ENCODE measurements at regions not wholly inside any gene's neighbourhood (a gene's known extent, or its start where the extent isn't known, plus 50 kb on each side); places are given as distances from the start of the nearest gene placed in this dataset.

DNA sequence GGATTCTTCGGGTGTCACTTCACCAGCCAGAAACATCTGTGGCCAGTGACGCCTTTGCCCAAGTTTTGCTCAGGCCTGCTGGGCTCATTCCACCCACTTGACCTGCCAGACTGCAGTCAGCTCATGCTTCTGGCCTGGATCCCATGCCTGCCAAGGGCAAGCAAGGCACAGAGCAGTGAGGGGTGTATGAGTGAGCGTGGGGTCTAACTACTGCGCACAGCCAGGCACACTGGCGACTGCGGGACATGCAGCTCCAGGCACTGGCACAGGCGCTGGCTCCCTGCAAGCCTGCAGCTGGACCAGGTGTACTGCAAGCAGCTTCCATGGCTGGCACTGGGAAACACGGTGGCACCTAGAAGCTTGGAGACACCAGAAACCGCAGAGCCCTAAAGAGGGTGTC lies 80.1 kb downstream of the MTERF1 start (continued):
- no peak for TF ChIP-seq MAZ (IDR thresholded peaks at IDR 0.05; ENCODE audit: borderline replicate concordance, low read depth, low read length)
- TF ChIP-seq MAZ (CRISPR knock-in tag; IDR thresholded peaks at IDR 0.05; ENCODE audit: low read depth) = no peak
- TF ChIP-seq, protein P1, sequence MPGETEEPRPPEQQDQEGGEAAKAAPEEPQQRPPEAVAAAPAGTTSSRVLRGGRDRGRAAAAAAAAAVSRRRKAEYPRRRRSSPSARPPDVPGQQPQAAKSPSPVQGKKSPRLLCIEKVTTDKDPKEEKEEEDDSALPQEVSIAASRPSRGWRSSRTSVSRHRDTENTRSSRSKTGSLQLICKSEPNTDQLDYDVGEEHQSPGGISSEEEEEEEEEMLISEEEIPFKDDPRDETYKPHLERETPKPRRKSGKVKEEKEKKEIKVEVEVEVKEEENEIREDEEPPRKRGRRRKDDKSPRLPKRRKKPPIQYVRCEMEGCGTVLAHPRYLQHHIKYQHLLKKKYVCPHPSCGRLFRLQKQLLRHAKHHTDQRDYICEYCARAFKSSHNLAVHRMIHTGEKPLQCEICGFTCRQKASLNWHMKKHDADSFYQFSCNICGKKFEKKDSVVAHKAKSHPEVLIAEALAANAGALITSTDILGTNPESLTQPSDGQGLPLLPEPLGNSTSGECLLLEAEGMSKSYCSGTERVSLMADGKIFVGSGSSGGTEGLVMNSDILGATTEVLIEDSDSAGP (CRISPR knock-in tag; IDR thresholded peaks at IDR 0.05; ENCODE audit: borderline replicate concordance) = no peak
- no peak for TF ChIP-seq ZNF83 (CRISPR knock-in tag; IDR thresholded peaks at IDR 0.05; ENCODE audit: borderline replicate concordance)
- TF ChIP-seq, protein P2, sequence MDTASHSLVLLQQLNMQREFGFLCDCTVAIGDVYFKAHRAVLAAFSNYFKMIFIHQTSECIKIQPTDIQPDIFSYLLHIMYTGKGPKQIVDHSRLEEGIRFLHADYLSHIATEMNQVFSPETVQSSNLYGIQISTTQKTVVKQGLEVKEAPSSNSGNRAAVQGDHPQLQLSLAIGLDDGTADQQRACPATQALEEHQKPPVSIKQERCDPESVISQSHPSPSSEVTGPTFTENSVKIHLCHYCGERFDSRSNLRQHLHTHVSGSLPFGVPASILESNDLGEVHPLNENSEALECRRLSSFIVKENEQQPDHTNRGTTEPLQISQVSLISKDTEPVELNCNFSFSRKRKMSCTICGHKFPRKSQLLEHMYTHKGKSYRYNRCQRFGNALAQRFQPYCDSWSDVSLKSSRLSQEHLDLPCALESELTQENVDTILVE (CRISPR knock-in tag; IDR thresholded peaks at IDR 0.05) = no peak
- no peak for TF ChIP-seq HES4 (CRISPR knock-in tag; IDR thresholded peaks at IDR 0.05; ENCODE audit: borderline replicate concordance)
- TF ChIP-seq, protein P3, sequence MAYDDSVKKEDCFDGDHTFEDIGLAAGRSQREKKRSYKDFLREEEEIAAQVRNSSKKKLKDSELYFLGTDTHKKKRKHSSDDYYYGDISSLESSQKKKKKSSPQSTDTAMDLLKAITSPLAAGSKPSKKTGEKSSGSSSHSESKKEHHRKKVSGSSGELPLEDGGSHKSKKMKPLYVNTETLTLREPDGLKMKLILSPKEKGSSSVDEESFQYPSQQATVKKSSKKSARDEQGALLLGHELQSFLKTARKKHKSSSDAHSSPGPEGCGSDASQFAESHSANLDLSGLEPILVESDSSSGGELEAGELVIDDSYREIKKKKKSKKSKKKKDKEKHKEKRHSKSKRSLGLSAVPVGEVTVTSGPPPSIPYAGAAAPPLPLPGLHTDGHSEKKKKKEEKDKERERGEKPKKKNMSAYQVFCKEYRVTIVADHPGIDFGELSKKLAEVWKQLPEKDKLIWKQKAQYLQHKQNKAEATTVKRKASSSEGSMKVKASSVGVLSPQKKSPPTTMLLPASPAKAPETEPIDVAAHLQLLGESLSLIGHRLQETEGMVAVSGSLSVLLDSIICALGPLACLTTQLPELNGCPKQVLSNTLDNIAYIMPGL (CRISPR knock-in tag; IDR thresholded peaks at IDR 0.05; ENCODE audit: borderline replicate concordance in 1 of 2, low read depth in 1 of 2) = no peak
- no peak for TF ChIP-seq SIX4 (CRISPR knock-in tag; IDR thresholded peaks at IDR 0.05)
- no peak for TF ChIP-seq ZNF329 (CRISPR knock-in tag; IDR thresholded peaks at IDR 0.05; ENCODE audit: low read depth)

Data from HepG2 (cell line).